OCI-LY3 (cell line): ENCODE measurements at regions not wholly inside any gene's neighbourhood (a gene's known extent, or its start where the extent isn't known, plus 50 kb on each side); places are given as distances from the start of the nearest gene placed in this dataset.

Experiments
- CTCF ChIP-seq: fragments of 200-600, 300-600 bp; sonication (generic); IDR thresholded peaks from 2 replicates; pipeline ENCODE4 v1.5.1; 2014; ENCODE audit warnings: antibody characterized with exemption, low read length, low read depth
- EZH2phosphoT487 ChIP-seq: fragments of 200-600 bp; shearing (Covaris generic); IDR thresholded peaks from 2 replicates; pipeline ENCODE4 v1.6.1; 2018; ENCODE audit warnings: antibody characterized with exemption, mixed run types, low read depth

GRCh38 chr11:119586181-119586580, 142.8 kb downstream of the NECTIN1 start:
- TF ChIP-seq CTCF (no peak), EZH2phosphoT487 (no peak)
